OCI-LY7 (cell line): ENCODE measurements at regions not wholly inside any gene's neighbourhood (a gene's known extent, or its start where the extent isn't known, plus 50 kb on each side); places are given as distances from the start of the nearest gene placed in this dataset.

Source experiments
- BruUV-seq: library from RNA; stranded (reverse); fragments of 400-500 nt; replicated peaks from 2 replicates; lab custom pipeline; 2021; lab: Mats Ljungman, UMichigan
- CTCF ChIA-PET: fragments of 300-600 bp; sonication (Branson Sonifier 250); formaldehyde crosslinking; loops from one replicate; lab custom pipeline; 2022; ENCODE audit warnings: antibody characterized with exemption; ENCODE audit not compliant: unreplicated experiment; lab: Charles Lee
- POLR2A ChIA-PET: fragments of 300-600 bp; sonication (Branson Sonifier 250); formaldehyde crosslinking; loops from one replicate; lab custom pipeline; 2022; ENCODE audit warnings: antibody characterized with exemption; lab: Charles Lee
- DNase-seq: peaks from one replicate; pipeline ENCODE4 v3.0.0-alpha.2; 2015; ENCODE audit warnings: low spot score
- H2AFZ ChIP-seq: fragments of 200-600 bp; sonication (generic), shearing (Covaris generic); 2 replicates; pipeline ENCODE4 v1.6.1; 2014; ENCODE audit warnings: mild to moderate bottlenecking, antibody characterized with exemption, low read length, moderate library complexity
- H3K27ac ChIP-seq: fragments of 200-600 bp; sonication (generic); 2 replicates; pipeline ENCODE4 v1.5.1; 2014; ENCODE audit warnings: mixed run types, low read depth, mild to moderate bottlenecking, moderate library complexity, low read length, inconsistent platforms; ENCODE audit not compliant: poor library complexity, severe bottlenecking
- H3K36me3 ChIP-seq: fragments of 200-600 bp; sonication (generic); 2 replicates; pipeline ENCODE4 v1.6.1; 2014; ENCODE audit warnings: mild to moderate bottlenecking, antibody characterized with exemption, low read length, moderate library complexity, mixed read lengths; ENCODE audit not compliant: insufficient read depth
- H3K4me1 ChIP-seq: fragments of 200-600 bp; sonication (generic); 2 replicates; pipeline ENCODE4 v1.5.1; 2014; ENCODE audit warnings: mild to moderate bottlenecking, low read length; ENCODE audit not compliant: insufficient read depth, poor library complexity, severe bottlenecking
- H3K4me2 ChIP-seq: fragments of 200-600 bp; sonication (generic); 2 replicates; pipeline ENCODE4 v1.6.1; 2014; ENCODE audit warnings: mild to moderate bottlenecking, low read length
- H3K4me3 ChIP-seq: fragments of 200-600 bp; sonication (generic); 2 replicates; pipeline ENCODE4 v1.5.1; 2014; ENCODE audit warnings: mild to moderate bottlenecking, low read depth, low read length; ENCODE audit not compliant: poor library complexity, severe bottlenecking
- H3K79me2 ChIP-seq: fragments of 200-600 bp; sonication (generic); 2 replicates; pipeline ENCODE4 v1.6.1; 2016; ENCODE audit warnings: low read depth, mild to moderate bottlenecking, low read length, moderate library complexity, mixed read lengths; ENCODE audit not compliant: insufficient read depth
- H3K9me2 ChIP-seq: fragments of 200-600 bp; sonication (generic); 2 replicates; pipeline ENCODE4 v1.6.1; 2016; ENCODE audit warnings: mild to moderate bottlenecking, low read length, mixed read lengths; ENCODE audit not compliant: insufficient read depth
- H3K9me3 ChIP-seq: fragments of 200-600 bp; sonication (generic); 2 replicates; pipeline ENCODE4 v1.6.1; 2014; ENCODE audit warnings: mild to moderate bottlenecking, mixed run types, low read length, mixed read lengths
- H4K20me1 ChIP-seq: fragments of 200-600 bp; sonication (generic); 2 replicates; pipeline ENCODE4 v1.6.1; 2014; ENCODE audit warnings: mild to moderate bottlenecking, antibody characterized with exemption, low read length, moderate library complexity, mixed read lengths; ENCODE audit not compliant: insufficient read depth
- CTCF ChIP-seq: fragments of 200-600 bp; sonication (generic); conservative IDR thresholded peaks from 2 replicates; pipeline ENCODE4 v1.5.1; 2014; ENCODE audit warnings: mild to moderate bottlenecking, antibody characterized with exemption, low read length, moderate library complexity, mixed read lengths
- EZH2phosphoT487 ChIP-seq: fragments of 200-600 bp; sonication (generic); IDR thresholded peaks from 2 replicates; pipeline ENCODE4 v1.6.1; 2018; ENCODE audit warnings: low read depth, borderline replicate concordance, mild to moderate bottlenecking, mixed run types, antibody characterized with exemption, low read length, moderate library complexity, mixed read lengths
- intact Hi-C: fragments of 100-400 bp; cut with micrococcal nuclease; formaldehyde crosslinking; loops from one replicate; pipeline ENCODE4 v1.10.0; 2022; ENCODE audit not compliant: unreplicated experiment

GRCh38 chr11:44443836-44444769, 121.4 kb upstream of the CD82 start:
- ChIA-PET POLR2A (no interaction called here), CTCF (no interaction called here)
- H3K79me2 ChIP-seq, result no peaks in the 10 kb centered on the region
- H3K4me2 ChIP-seq, result no peak overlapping the region
- no peak overlapping the region for H2AFZ ChIP-seq
- no peaks in the 10 kb centered on the region for H3K9me2 ChIP-seq
- no peaks in the 10 kb centered on the region for H3K36me3 ChIP-seq
- no peak overlapping the region for H3K27ac ChIP-seq
- no peaks in the 10 kb centered on the region for H4K20me1 ChIP-seq
- no peaks in the 10 kb centered on the region for H3K9me3 ChIP-seq
- intact Hi-C loops, result no loop called here
- H3K4me1 ChIP-seq, result no peaks in the 10 kb centered on the region
- no peak for DNase-seq
- H3K4me3 ChIP-seq, result no peak overlapping the region
- BruUV-seq, result no TSS peak
- no peak for TF ChIP-seq EZH2phosphoT487
- no peak for TF ChIP-seq CTCF

GRCh38 chr11:44444770-44445321, 120.6 kb upstream of the CD82 start:
- no peak for DNase-seq
- H3K4me1 ChIP-seq, result no peaks in the 10 kb centered on the region
- ChIA-PET POLR2A (no interaction called here), CTCF (no interaction called here)
- no peak overlapping the region for H2AFZ ChIP-seq
- H3K79me2 ChIP-seq, result no peaks in the 10 kb centered on the region
- no peaks in the 10 kb centered on the region for H3K9me3 ChIP-seq
- no peak overlapping the region for H3K4me3 ChIP-seq
- TF ChIP-seq EZH2phosphoT487 (no peak), CTCF (no peak)
- no peak overlapping the region for H3K4me2 ChIP-seq
- H4K20me1 ChIP-seq, result no peaks in the 10 kb centered on the region
- intact Hi-C loops, result no loop called here
- no TSS peak for BruUV-seq
- no peaks in the 10 kb centered on the region for H3K9me2 ChIP-seq
- H3K36me3 ChIP-seq, result no peaks in the 10 kb centered on the region
- no peak overlapping the region for H3K27ac ChIP-seq
